ENCODE measurements at regions not wholly inside any gene's neighbourhood (a gene's known extent, or its start where the extent isn't known, plus 50 kb on each side); places are given as distances from the start of the nearest gene placed in this dataset.
A peak's percentile ranks its signal among the peaks of the same experiment; 100 is the strongest.

DNA sequence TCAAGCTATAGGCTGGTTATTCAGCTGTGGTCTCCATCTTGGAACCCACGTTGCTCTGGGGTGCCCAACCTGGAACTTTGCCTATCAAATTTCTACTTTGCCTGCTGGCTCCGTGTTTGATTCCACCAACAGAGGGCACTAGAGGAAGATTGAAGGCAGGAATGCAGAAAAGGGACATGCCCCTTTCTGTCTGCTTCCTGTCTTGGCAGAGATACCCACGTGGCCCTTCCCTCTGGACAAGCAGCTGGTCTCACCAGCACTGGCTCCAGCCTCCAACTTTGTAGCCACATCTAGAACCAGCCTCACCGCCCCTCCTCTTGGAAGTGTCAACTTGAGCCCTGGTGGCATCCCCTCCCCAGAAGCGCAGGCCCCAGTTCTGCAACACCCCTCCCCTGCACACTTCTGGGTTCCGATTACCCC is 52.1 kb upstream of the ZNF438 start:
- TF ChIP-seq EZH2 (IDR thresholded peaks at IDR 0.05; ENCODE audit: borderline replicate concordance) (no peak), CTCF (IDR thresholded peaks at IDR 0.05; ENCODE audit: poor library complexity) (peak; percentile 38), EZH2phosphoT487 (IDR thresholded peaks at IDR 0.05; ENCODE audit: low read depth, severe bottlenecking, unreplicated experiment) (no peak)
